Activated T-helper 1 cell treated with anti-CD3 and anti-CD28 coated beads, Interleukin-2, amount 50 U/mL, for 16 hours (primary cell): ENCODE measurements at regions not wholly inside any gene's neighbourhood (a gene's known extent, or its start where the extent isn't known, plus 50 kb on each side); places are given as distances from the start of the nearest gene placed in this dataset.

ENCODE experiments used
- DNase-seq, 2 donors: peaks; one replicate each; pipeline ENCODE4 v3.0.0-alpha.2; 2020; ENCODE audit warnings: low read depth in 1 of 2, low spot score in 1 of 2

DNA sequence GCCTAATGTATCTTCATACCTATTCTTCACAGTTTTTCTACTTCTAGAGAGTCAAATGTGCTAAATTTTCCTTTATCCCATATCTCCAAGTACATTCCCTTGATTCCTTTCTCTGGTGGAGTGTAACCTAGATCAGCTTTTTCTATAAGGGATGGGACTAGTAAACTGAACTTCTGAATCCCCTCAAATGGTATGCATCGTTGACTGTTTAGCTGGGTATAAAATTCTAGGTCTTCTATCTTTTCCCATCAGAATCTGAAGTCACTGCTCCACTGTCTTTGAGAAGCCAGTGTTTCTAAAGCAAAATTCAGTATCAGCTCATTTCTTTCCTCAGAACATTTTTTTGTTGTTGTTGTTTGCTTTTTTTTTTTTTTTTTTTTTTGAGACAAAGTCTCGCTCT is 1256.8 kb downstream of the BRD1 start:
- no peak for DNase-seq

DNA sequence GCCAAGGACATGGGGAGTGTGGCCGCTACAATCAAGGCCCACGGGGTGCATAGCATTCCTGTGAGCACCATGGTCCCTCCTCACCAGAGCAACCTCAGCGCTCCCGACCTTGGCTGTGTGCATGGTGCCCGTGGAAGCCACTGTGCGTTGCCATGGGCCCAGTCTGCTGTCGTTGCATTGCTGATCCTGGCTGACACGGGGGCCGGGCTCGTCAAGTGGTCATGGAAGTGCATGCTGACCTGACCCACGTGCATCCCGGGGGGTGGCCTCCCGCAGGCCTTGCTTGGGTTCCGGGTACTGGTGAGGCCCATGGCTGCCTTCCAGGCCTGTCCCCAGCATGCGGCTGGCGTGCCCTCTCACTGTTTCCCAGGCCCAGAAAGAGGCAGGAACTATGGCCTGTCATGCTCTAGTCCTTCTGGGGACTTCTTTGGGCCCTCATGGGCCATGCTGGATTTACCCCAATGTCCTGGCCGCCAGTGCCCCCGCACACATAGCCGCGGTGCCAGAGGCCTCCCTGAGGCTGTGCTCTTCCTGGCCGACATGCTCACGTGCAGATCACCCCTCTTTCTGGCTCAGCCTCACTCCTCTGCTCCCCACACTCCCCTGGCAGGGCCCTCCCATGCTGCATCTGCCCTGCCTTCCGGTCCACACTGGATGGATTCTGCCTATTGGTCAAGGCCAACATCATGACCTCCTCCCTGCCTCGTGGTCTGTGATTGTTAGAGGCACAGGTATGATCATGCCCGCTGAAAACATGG is 1258.0 kb downstream of the BRD1 start:
- no peak for DNase-seq

DNA sequence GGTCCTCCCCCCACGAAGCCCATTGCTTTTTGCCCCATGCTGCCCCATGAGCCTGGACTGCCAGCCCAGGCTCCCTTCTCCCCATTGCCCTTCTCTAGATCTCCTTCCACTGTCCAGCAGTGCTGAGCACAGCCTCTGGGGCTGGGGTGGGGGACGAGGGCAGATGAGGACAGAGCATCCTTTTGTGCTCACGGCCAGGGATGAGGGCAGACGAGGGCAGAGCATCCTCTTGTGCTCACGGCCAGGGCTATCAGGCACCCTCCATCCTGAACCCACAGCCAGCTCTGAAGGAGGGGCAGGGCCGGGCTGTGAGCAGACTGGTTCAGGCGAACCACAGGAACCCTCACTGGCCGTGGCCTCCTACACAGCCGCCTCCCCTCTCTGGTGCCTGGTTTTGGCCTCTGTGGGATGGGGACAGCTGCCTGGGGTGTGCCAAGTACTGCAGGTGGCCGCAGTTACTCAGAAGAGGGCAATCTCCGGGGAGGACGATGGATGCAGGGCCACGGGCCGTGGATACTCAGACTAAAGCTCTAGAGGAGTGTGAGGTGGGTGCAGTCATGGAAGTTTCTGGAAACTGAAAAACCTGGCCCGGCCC is 1258.8 kb downstream of the BRD1 start:
- DNase-seq: no peak

DNA sequence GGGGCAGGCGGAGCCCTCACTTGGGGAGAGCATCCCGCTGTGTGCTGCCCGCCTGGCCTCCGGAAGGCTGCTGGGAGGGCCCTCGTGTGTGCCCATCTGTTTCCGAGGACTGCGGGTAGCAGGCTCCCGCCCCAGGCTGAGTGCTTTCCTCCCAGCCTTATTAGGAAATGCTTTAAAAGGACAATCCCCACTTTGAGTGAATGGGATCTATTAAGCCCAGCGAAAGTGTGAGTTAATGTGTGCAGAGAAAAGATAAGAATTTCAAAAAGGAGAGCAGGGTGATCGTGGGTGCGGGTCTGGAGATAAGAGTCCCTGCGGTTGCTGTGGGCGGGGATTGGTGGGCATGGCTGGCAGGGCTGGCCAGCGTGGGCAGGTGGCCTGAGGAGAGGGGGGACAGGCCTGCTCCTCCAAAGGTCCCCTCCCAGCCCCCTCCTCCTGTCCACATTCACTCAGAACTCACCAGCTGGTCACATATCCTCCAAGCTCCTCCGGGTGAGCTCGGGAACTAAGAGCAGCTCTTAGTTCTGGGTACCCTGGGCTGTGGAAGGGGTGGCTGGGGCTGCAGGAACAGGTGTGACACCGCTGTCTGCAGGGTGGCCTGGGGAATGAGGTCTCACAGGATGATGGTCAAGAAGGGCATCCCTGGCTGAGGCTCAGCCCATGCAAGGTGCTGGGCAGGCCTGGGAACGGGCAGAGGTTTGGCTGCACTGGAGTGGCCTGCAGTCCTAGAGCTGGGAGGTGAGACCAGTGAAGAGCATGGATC is 1260.3 kb downstream of the BRD1 start:
- no peak for DNase-seq

DNA sequence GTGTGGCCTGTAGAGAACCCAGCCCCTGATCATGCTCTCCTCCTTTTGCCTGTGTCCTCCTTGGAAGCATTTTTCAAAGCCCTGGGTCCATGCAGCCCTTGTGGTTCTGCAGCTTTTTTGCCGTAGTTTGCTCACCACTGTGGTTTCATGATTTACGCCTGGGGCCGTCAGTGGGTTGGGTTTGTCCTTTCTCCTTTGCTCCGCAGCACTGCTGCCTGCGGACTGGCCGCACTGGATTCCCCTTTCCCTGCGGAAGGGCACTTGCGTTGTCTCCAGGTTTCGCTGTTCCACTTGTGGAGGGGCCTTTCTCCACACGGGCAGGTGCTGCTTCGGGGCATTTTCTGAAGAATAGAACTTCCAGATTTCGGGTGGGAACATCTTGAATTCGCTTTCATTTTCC is 1260.9 kb downstream of the BRD1 start:
- DNase-seq: no peak

DNA sequence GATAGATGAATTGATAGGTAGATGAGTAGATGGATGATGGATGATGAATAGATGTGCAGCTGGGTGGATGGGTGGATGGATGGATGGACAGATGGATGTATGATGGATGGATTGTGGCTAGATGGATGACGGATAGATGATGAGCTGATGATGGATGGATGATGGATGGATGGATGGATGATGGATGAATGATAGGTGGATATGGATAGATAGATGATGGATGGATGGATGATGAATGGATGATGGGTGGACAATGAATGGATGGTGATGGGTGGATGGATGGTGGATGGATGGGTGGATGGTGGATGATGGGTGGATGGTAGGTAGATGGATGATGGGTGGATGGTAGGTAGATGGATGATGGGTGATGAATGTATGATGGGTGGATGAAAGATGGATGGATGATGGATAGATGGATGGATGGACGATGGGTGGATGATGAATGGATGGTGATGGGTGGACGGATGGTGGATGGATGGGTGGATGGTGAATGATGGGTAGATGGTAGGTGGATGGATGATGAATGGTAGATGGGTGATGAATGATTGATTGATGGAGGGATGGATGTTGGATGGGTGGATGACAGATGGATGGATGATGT is 1261.7 kb downstream of the BRD1 start:
- no peak for DNase-seq

DNA sequence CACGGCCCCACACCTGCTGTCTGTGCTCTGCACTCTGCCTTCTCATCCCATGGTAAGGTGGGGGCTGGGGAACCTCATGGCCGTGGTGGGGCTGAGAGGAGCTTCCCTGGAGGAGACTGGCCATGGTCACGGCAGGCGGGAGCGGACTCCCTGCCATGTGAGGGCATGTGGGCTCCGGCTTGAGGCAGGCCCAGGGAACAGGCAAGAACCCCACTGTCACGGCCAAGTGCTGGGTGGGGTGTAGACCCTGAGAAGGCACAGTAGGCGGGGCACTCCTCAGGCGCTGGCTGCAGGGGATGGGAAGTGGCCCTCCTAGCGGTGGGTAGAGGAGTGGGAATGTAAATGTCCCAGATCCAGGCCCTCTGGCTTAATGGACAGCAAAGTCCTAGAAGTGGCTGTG is 1262.7 kb downstream of the BRD1 start:
- no peak for DNase-seq

DNA sequence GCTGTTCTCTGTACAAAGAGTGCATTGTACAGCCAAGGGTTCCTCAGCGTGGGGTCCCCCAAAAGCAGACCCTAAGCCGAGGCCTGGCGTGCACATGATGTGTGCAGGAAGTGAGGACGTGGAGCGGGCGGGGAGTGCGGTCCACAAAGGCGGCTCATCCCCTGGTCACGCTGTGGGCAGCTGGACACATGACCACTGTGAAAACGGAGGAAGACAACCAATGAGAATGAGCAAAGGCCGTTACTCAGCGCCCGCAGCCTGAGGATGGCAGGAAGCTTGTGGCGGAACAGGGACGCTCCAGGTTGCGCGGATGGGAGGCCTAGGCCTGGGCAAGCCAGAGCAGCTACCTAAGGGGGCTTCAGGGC is 1263.7 kb downstream of the BRD1 start:
- no peak for DNase-seq

DNA sequence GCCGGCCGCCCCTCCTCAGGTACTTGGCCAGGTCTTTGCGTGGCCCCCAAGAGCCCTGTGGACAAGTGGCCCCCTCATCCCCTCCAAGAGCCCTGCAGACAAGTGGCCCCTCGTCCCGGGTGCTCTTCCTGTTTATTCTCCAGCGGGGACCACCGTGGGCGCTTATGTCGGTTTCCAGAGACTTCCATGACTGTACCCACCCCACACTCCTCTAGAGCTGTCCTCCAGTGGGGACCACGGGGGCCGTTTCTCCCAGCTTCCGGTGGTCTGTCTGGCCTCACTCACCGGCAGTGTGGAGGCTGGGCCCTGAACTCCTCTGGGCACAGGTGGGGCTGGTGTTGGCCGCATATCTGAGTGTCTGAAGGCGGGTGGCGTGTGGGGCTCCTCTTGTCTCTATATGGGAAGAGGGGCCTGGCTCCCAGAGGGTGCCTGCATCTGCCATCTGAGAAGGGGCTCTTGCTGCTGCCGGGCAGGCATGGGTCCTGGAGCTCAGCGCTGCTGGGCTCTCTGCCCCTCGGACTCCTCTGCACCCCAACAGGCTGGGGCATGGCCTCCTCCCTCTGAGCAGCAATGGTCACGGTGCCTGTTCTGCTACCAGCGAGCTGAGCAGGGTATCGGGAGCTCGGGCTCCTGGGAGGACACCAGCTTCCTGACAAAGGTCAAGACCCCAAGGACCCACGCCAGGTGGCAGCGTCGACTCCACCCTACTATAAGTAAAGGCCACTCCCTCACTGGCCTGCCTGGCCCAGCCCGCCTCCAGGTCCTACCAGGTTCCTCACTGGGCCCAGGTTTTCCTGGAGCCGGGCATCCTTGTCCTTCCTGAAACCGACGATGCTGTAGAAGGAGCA is 1264.3 kb downstream of the BRD1 start:
- no peak for DNase-seq

DNA sequence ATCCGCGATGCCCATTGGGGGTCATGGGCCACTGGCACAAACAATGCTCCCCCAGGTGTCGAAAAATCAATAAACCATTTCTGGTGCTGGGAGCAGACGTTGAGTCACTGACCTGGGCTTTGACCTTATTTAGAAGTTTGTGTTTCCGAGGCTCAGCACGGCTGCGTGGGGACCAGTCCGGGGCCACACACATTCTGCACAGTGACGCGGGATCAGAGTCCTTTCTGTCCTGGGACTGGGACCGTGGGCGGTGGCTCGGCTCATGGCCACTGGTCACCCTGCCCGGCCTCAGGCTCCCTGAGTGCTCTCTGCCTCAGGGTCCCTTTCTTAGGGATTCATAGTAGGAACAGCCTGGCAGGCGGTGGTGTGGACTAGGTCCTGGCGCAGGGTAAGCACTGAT is 1266.0 kb downstream of the BRD1 start:
- DNase-seq: no peak

DNA sequence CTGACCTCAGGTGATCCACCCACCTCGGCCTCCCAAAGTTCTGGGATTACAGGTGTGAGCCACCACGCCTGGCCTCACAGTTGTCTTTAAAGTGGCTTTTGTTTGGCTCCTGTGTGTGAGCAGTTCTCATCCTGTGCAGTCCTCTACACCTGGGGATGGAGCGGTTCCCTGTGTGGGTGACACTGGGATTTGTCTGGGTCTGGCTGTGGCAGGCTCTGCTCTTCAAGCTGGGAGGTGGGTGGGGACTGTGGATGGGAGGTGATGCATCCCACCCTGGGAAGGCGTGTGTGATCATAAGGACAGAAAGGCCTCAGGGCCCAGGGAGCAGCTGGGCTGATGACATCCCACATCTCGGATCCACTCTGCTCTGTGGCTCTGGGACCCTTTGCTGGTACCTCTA is 1266.8 kb downstream of the BRD1 start:
- DNase-seq: no peak

DNA sequence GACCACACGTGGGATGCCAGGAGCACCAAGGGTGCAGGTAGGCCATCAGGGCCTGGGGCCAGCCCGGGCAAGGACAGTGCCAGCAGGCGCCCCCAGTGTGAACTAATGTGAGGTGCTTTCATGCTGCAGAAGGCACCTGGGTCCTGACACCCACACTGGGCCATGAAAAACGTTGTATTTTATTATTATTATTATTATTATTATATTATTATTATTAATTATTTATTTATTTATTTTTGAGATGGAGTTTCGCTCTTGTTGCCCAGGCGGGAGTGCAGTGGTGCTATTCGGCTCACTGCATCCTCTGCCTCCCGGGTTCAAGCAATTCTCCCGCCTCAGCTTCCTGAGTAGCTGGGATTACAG is 1267.3 kb downstream of the BRD1 start:
- DNase-seq: no peak

DNA sequence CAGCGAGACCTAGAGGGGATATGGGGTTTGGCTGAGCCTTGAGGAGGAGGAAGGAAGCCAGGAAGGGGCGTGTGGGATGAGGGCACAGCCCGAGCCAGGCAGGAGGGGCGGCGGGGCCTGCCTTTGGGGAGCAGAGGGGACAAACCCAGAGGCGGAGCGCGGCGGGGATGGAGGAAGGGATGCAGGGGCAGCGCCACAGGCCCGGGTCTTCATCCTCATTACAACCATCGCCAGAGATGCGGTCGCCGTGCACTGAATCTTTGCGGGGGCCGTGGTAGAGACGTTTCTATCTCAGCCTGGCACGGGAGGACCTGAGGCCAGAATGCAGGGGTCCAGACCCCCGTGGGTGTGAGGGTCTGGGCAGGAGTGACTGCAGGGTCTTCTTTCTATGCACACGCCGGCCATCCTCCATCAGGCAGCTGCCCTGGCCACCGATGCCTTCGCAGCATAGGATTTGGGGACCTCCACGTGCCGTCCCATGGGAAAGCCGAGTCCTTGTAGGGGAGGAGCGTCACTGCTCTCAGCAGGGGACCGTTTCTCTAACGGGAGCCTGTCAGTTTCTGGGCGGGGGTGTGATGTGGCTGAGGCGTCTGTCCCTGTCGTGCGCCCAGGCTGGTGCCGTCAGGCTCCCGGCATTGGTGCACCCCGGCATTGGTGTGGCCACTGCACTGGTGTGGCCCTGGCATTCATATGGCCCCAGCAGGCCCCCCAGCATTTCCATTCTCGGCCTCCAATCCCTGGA is 1267.9 kb downstream of the BRD1 start:
- no peak for DNase-seq

DNA sequence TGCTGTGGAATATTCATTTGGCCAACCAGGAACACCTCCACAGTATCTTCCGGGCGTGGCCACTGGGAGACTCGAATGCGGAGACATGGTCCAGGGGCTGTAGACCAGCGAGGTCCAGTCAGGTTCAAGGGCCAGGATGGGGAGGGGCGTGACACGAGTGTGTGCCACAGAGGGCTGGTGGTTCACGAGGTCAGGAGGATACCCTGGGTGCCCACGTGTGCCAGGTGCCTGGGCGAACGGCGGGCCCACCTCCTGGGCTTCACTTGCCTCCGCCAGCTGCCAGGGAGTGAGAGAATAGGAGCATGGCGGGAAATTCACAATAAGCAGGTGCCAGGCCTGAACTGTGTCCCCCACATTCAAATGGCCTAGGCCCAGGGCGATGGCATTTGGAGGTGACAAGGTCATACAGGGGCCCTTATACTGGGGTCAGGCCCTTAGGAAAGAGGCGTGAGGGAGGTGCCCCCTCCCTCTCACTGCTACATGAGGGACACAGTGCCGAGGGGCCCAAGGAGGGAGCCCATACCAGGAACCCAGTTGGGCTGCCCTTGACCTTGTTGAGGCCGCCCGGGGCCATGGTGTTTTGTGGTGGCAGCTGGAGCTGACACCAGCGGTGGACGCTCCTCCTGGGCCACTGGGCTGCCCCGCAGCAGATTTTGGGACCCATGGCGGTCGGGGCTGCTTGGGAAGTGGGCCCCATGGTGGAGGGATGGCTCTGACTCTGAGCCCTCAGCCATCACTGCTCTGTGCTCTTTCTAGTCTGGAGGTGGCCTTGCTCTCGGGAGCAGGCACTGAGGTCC is 1268.9 kb downstream of the BRD1 start:
- DNase-seq: no peak

DNA sequence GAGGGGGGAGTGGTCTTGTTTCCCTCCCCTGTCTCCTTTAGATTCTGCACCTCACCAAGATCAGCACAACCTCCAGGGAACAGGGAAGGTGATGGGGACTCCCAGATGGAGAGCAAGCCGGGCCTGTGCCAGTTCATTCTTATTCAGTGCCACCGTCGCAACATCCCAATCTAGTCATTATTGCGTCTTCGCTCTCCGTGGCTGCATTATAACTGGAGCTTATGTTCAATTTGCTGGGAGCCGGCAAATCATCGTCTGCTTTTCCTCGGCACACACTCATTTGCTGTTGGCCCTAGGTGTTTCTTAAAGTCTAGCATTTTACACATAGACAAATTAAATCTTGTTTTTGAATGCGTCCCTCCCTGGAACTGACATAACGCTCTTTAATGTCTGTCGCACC is 1269.7 kb downstream of the BRD1 start:
- no peak for DNase-seq

DNA sequence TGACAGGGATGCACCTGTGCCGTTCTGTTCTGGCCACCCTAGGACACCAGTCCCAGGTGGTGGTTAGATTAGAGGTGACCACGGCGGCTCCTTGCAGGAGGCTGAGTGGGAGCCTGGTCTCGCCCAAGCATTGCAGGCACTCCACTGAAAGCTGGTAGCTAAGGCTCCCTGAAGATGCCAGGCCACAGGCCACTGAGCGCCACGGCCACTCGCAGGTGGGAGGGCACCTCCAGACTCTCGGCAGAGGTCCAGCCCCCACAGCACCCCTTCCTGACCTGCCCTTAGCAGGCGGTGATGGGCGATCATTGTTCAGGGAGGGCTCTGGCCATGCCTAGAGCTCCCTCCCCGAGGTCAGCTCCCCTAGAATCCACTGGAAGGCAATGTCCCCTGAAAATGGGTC is 1270.2 kb downstream of the BRD1 start:
- DNase-seq: no peak

DNA sequence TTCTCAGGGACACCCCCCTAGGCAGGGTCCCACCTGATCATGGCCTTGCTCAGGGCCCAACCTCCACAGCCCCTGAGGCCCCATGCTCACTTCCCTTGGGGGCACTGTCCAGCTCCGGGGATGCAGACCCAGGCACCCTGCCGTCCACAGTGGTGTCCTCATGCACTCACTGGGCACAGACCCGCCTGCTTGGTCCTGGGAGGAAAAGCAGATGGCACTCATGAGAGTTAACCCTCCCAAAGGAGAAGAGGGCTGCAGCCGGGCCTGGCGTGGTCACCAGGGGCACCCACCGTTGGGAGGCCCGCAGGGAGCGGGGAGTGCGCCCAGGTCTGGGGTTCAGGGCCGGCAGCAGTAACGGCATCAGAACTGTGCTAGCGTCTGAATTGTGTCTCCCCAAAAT is 1270.9 kb downstream of the BRD1 start:
- no peak for DNase-seq

DNA sequence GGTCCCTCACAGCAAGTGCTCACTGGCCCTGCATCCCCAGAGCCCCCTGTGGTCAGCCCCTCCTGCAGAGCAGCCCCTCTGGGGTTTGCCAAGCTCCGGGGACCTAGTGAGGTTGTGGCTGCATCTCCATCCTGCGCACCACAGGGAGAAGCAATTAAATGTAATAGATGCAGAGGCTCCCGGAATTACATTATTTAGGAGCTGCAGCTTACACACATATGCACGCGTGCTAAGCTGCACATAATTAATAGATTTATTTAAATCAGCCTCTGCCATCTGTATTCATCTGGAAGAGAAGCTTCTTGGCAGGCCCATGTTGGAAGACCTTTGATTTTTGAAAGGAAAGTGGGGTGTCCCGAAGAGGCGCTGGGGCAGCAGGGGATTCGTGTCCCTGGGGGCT is 1271.5 kb downstream of the BRD1 start:
- DNase-seq: no peak

DNA sequence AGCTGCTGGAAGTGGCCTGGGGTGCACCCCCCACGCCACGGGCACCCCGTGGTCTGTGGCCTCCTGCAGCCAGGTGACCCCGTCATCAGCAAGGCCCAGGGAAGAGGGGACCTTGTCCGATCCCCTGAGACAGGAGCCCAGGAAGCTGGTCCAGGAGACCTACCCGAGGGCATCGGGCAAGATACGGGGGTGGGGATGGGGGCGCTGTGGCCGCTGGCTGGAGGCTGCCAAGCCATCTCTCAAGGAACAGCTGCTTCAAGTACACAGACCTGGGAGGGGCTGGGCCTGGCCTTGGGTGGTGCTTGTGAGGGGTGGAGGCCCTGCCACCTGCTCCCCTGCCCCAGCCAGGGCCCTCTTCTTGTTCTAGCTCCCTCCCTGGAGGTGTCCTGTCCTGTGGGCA is 1272.1 kb downstream of the BRD1 start:
- no peak for DNase-seq
